ENCODE measurements at regions not wholly inside any gene's neighbourhood (a gene's known extent, or its start where the extent isn't known, plus 50 kb on each side); places are given as distances from the start of the nearest gene placed in this dataset.

- Histone ChIP-seq H4K20me1 (ENCODE audit: insufficient read depth, low read length, poor library complexity, severe bottlenecking) (no peaks in the 10 kb centered on the region), H3K4me1 (ENCODE audit: insufficient read depth, low read length, poor library complexity, severe bottlenecking) (no peaks in the 10 kb centered on the region), H2AFZ (ENCODE audit: low read length) (no peak overlapping the region), H3K9me3 (ENCODE audit: insufficient read depth, low read depth, low read length) (no peaks in the 10 kb centered on the region), H3K9me2 (replicated peaks; ENCODE audit: low read depth, low read length) (no peaks in the 10 kb centered on the region), H3K9ac (ENCODE audit: low read depth, low read length, poor library complexity, severe bottlenecking) (no peak overlapping the region), H3K79me2 (ENCODE audit: insufficient read depth, low read length) (no peaks in the 10 kb centered on the region), H3K4me3 (ENCODE audit: low read length, poor library complexity, severe bottlenecking) (no peak overlapping the region), H3K27me3 (ENCODE audit: insufficient read depth, low read length, poor library complexity, severe bottlenecking) (no peaks in the 10 kb centered on the region), H3F3A (ENCODE audit: low read depth) (no peaks in the 10 kb centered on the region), H3K36me3 (ENCODE audit: insufficient read depth, low read length) (no peaks in the 10 kb centered on the region), H3K4me2 (ENCODE audit: low read depth, low read length, poor library complexity, severe bottlenecking) (no peak overlapping the region)
- TF ChIP-seq EZH2phosphoT487 (IDR thresholded peaks at IDR 0.05; ENCODE audit: borderline replicate concordance) (no peak), CTCF (conservative IDR thresholded peaks at IDR 0.05; ENCODE audit: low read length) (peak; percentile 85)
Observed at GRCh38 chr3:67790043-67790442, 135.6 kb upstream of the SUCLG2 start.

GRCh38 chr3:67788396-67788795 is 134.0 kb upstream of the SUCLG2 start:
- Histone ChIP-seq H3K27me3 (ENCODE audit: insufficient read depth, low read length, poor library complexity, severe bottlenecking) (no peaks in the 10 kb centered on the region), H3K79me2 (ENCODE audit: insufficient read depth, low read length) (no peaks in the 10 kb centered on the region), H2AFZ (ENCODE audit: low read length) (no peak overlapping the region), H3K4me1 (ENCODE audit: insufficient read depth, low read length, poor library complexity, severe bottlenecking) (no peaks in the 10 kb centered on the region), H3K9me2 (replicated peaks; ENCODE audit: low read depth, low read length) (no peaks in the 10 kb centered on the region), H3K9me3 (ENCODE audit: insufficient read depth, low read depth, low read length) (no peaks in the 10 kb centered on the region), H3K4me3 (ENCODE audit: low read length, poor library complexity, severe bottlenecking) (no peak overlapping the region), H3F3A (ENCODE audit: low read depth) (no peaks in the 10 kb centered on the region), H3K4me2 (ENCODE audit: low read depth, low read length, poor library complexity, severe bottlenecking) (no peak overlapping the region), H3K36me3 (ENCODE audit: insufficient read depth, low read length) (no peaks in the 10 kb centered on the region), H4K20me1 (ENCODE audit: insufficient read depth, low read length, poor library complexity, severe bottlenecking) (no peaks in the 10 kb centered on the region), H3K9ac (ENCODE audit: low read depth, low read length, poor library complexity, severe bottlenecking) (no peak overlapping the region)
- no peak for TF ChIP-seq EZH2phosphoT487 (IDR thresholded peaks at IDR 0.05; ENCODE audit: borderline replicate concordance)
- no peak for TF ChIP-seq CTCF (conservative IDR thresholded peaks at IDR 0.05; ENCODE audit: low read length)

GRCh38 chr3:67783281-67784250 is 129.2 kb upstream of the SUCLG2 start:
- Histone ChIP-seq H3F3A (ENCODE audit: low read depth) (no peaks in the 10 kb centered on the region), H3K4me2 (ENCODE audit: low read depth, low read length, poor library complexity, severe bottlenecking) (no peak overlapping the region), H3K4me1 (ENCODE audit: insufficient read depth, low read length, poor library complexity, severe bottlenecking) (no peaks in the 10 kb centered on the region), H3K36me3 (ENCODE audit: insufficient read depth, low read length) (no peaks in the 10 kb centered on the region), H3K9ac (ENCODE audit: low read depth, low read length, poor library complexity, severe bottlenecking) (no peak overlapping the region), H3K9me3 (ENCODE audit: insufficient read depth, low read depth, low read length) (no peaks in the 10 kb centered on the region), H3K79me2 (ENCODE audit: insufficient read depth, low read length) (no peaks in the 10 kb centered on the region), H3K9me2 (replicated peaks; ENCODE audit: low read depth, low read length) (no peaks in the 10 kb centered on the region), H4K20me1 (ENCODE audit: insufficient read depth, low read length, poor library complexity, severe bottlenecking) (no peaks in the 10 kb centered on the region), H3K27me3 (ENCODE audit: insufficient read depth, low read length, poor library complexity, severe bottlenecking) (no peaks in the 10 kb centered on the region), H2AFZ (ENCODE audit: low read length) (no peak overlapping the region), H3K4me3 (ENCODE audit: low read length, poor library complexity, severe bottlenecking) (no peak overlapping the region)
- TF ChIP-seq EZH2phosphoT487 (IDR thresholded peaks at IDR 0.05; ENCODE audit: borderline replicate concordance) (no peak), CTCF (conservative IDR thresholded peaks at IDR 0.05; ENCODE audit: low read length) (no peak)
